ENCODE measurements at regions not wholly inside any gene's neighbourhood (a gene's known extent, or its start where the extent isn't known, plus 50 kb on each side); places are given as distances from the start of the nearest gene placed in this dataset.

GRCh38 chr5:6236858-6237481 is 141.4 kb downstream of the MED10 start:
- Histone ChIP-seq H3K4me2 (ENCODE audit: low read length) (peak overlapping the region; percentile 76), H2AFZ (ENCODE audit: low read length) (peak overlapping the region; percentile 66), H3K27ac (ENCODE audit: low read length) (peak overlapping the region; percentile 74), H3K4me1 (ENCODE audit: insufficient read depth, low read length) (peaks cover 24% of the 10 kb centered on the region), H3K4me3 (ENCODE audit: low read length) (peak overlapping the region; percentile 29), H3K9ac (ENCODE audit: low read length) (peak overlapping the region; percentile 15; the same call in 1 of the 2 replicates), H3K9me3 (ENCODE audit: low read length) (peaks cover 12% of the 10 kb centered on the region), H3K36me3 (ENCODE audit: low read depth, low read length) (0 out of 2 replicates have a peak, but pooled peaks cover 4% of the 10 kb centered on the region), H3K27me3 (ENCODE audit: low read length) (no peaks in the 10 kb centered on the region), H3K79me2 (ENCODE audit: low read length) (no peaks in the 10 kb centered on the region), H4K20me1 (ENCODE audit: low read length) (no peaks in the 10 kb centered on the region), H3F3A (ENCODE audit: low read length, unreplicated experiment) (no peaks in the 10 kb centered on the region), H3K9me2 (replicated peaks; ENCODE audit: low read length) (no peaks in the 10 kb centered on the region)
- POLR2A ChIA-PET (ENCODE audit: unreplicated experiment) = no interaction called here
- no TSS peak for BruUV-seq (replicated peaks)
- CTCF ChIA-PET = no interaction called here
- peak; percentile 50 for DNase-seq
- no peak for ATAC-seq
- TF ChIP-seq CTCF (conservative IDR thresholded peaks at IDR 0.05; ENCODE audit: low read depth, low read length) = no peak
- TF ChIP-seq EZH2phosphoT487 (IDR thresholded peaks at IDR 0.05; ENCODE audit: borderline replicate concordance, low read length) = no peak
- intact Hi-C loops (cut with micrococcal nuclease) = no loop called here

GRCh38 chr5:6236170-6236793 is 142.1 kb downstream of the MED10 start:
- H3K27ac ChIP-seq (ENCODE audit: low read length) = peak overlapping the region; percentile 74
- H3F3A ChIP-seq (ENCODE audit: low read length, unreplicated experiment) = no peaks in the 10 kb centered on the region
- 0 out of 2 replicates have a peak, but pooled peaks cover 4% of the 10 kb centered on the region for H3K36me3 ChIP-seq (ENCODE audit: low read depth, low read length)
- no peaks in the 10 kb centered on the region for H3K79me2 ChIP-seq (ENCODE audit: low read length)
- no peaks in the 10 kb centered on the region for H3K27me3 ChIP-seq (ENCODE audit: low read length)
- no peaks in the 10 kb centered on the region for H4K20me1 ChIP-seq (ENCODE audit: low read length)
- peak overlapping the region; percentile 29 for H3K4me3 ChIP-seq (ENCODE audit: low read length)
- H3K4me1 ChIP-seq (ENCODE audit: insufficient read depth, low read length) = peaks cover 24% of the 10 kb centered on the region
- peak overlapping the region; percentile 66 for H2AFZ ChIP-seq (ENCODE audit: low read length)
- POLR2A ChIA-PET (ENCODE audit: unreplicated experiment) = no interaction called here
- H3K4me2 ChIP-seq (ENCODE audit: low read length) = peak overlapping the region; percentile 76
- H3K9me2 ChIP-seq (replicated peaks; ENCODE audit: low read length) = no peaks in the 10 kb centered on the region
- intact Hi-C loops (cut with micrococcal nuclease) = no loop called here
- peak overlapping the region; percentile 15; the same call in 1 of the 2 replicates for H3K9ac ChIP-seq (ENCODE audit: low read length)
- TF ChIP-seq EZH2phosphoT487 (IDR thresholded peaks at IDR 0.05; ENCODE audit: borderline replicate concordance, low read length) (no peak), EZH2 (IDR thresholded peaks at IDR 0.05; ENCODE audit: low read length, unreplicated experiment) (no peak), CTCF (conservative IDR thresholded peaks at IDR 0.05; ENCODE audit: low read depth, low read length) (no peak)
- DNase-seq (peak; percentile 97), ATAC-seq (no peak)
- CTCF ChIA-PET = no interaction called here
- H3K9me3 ChIP-seq (ENCODE audit: low read length) = peaks cover 12% of the 10 kb centered on the region
- BruUV-seq (replicated peaks) = no TSS peak

GRCh38 chr5:6235726-6236125 is 142.6 kb downstream of the MED10 start:
- TF ChIP-seq EZH2phosphoT487 (IDR thresholded peaks at IDR 0.05; ENCODE audit: borderline replicate concordance, low read length) = no peak
- no peak for TF ChIP-seq EZH2 (IDR thresholded peaks at IDR 0.05; ENCODE audit: low read length, unreplicated experiment)
- TF ChIP-seq CTCF (conservative IDR thresholded peaks at IDR 0.05; ENCODE audit: low read depth, low read length) = no peak
- peaks cover 24% of the 10 kb centered on the region for H3K4me1 ChIP-seq (ENCODE audit: insufficient read depth, low read length)
- H3K27ac ChIP-seq (ENCODE audit: low read length) = peak overlapping the region; percentile 74
- H2AFZ ChIP-seq (ENCODE audit: low read length) = peak overlapping the region; percentile 66
- H3K27me3 ChIP-seq (ENCODE audit: low read length) = no peaks in the 10 kb centered on the region
- H3K9me2 ChIP-seq (replicated peaks; ENCODE audit: low read length) = no peaks in the 10 kb centered on the region
- H3K79me2 ChIP-seq (ENCODE audit: low read length) = no peaks in the 10 kb centered on the region
- peaks cover 12% of the 10 kb centered on the region for H3K9me3 ChIP-seq (ENCODE audit: low read length)
- H3K4me2 ChIP-seq (ENCODE audit: low read length) = peak overlapping the region; percentile 76
- no peak for ATAC-seq
- H4K20me1 ChIP-seq (ENCODE audit: low read length) = no peaks in the 10 kb centered on the region
- 0 out of 2 replicates have a peak, but pooled peaks cover 4% of the 10 kb centered on the region for H3K36me3 ChIP-seq (ENCODE audit: low read depth, low read length)
- no peak for DNase-seq
- H3K4me3 ChIP-seq (ENCODE audit: low read length) = no peak overlapping the region
- BruUV-seq (replicated peaks) = no TSS peak
- H3F3A ChIP-seq (ENCODE audit: low read length, unreplicated experiment) = no peaks in the 10 kb centered on the region
- intact Hi-C loops (cut with micrococcal nuclease) = no loop called here
- POLR2A ChIA-PET (ENCODE audit: unreplicated experiment) = no interaction called here
- CTCF ChIA-PET = no interaction called here
- H3K9ac ChIP-seq (ENCODE audit: low read length) = no peak overlapping the region; the same call in 1 of the 2 replicates

Data from PC-3 (cell line).